NOMO-1 treated with DMSO at 0.1 percent for 48 hours (cell line): ENCODE measurements at regions not wholly inside any gene's neighbourhood (a gene's known extent, or its start where the extent isn't known, plus 50 kb on each side); places are given as distances from the start of the nearest gene placed in this dataset.
"Not testable (repeated sequence)": the region's sequence is repeated elsewhere in the genome, so short reads cannot be mapped to it uniquely, and the experiment has no call there.

Experiments
- DNase-seq: peaks from one replicate; lab custom pipeline; 2025; ENCODE audit not compliant: unreplicated experiment; lab: John Stamatoyannopoulos, UW

DNA sequence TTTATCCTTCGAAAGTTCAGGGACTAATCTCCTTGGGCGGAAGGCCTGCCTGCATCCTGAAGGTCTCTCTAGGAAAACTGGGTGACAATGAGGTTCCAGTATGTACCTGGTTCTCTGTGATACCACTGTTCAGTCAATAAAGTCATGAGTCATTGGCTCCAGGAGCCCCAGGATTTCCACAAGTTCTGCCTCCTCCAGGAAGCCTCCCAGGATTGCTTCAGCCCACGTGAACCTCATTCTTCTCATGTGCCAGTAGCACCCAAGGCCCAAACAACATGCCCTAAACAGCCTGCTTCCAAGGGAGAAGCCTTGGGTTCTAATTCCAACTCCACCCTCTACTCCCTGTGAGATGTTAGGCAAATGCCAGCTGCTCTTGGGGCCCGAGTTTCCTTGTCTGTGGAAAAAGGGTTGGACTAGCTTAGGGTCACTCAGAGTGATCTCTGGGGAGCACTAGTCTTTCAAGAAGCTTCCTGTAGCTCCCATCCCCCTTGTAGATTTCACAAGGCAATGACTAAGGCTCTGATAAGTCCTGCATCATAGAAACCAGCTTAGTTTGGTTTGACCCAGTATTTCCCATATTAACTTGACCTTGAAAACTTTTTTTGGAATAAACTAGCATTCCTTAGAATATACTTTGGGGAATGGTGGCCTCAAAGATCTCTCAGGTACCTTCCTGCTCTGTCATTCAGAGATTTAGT, 118.3 kb upstream of the ATP2B2 start:
- no peak for DNase-seq

DNA sequence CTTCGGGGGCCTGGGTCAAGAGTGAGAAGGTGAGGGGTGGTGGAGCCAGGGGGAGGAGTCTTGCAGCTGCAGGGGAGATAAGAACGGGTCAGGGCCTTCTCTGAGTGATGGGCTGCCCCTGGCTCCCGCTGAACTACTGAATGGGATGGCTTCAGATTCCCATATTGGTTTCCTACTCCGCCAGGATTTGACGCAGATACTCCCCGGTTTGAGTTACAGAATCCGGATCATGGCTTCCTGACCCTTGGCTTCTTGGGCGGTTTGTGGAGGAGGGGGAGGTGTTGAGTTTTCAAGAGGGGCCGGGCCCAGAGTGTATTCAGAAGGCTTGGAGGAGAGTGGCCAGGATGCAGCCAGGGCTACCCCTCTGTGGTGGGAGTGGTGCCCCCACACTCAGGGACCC, 119.9 kb upstream of the ATP2B2 start:
- DNase-seq = no peak

DNA sequence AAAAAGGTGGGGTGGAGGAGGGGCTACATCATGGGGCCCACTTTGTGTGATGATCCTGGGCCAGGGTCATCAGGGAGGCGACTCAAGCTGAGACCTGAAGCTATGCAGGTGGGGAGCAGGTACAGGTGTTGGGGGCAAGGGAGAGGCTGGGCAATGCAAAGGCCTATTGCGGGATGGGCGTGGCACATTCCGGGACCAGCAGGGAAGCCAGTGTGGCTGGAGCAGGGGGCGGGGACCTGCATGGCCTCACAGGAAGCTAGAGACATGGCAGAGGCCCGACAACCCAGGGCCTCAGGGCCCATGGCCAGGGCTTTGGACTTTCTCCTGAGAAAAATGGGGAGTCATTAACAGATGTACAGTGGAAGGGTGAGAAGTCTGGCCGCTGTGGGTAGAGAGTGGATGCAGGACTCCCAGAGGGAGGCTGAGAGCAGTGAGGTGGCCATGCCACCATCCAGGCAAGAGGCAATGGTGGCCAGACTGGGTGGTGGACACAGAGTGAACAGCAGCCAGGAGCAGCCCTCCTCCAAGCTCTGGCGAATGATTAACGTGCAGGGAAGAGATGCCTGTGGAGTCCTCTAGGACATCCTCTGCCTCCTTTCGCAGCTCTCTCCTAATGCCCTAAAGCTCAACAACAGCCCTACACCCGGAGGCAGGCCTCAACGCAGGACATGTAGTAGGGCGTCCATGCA, 122.6 kb upstream of the ATP2B2 start:
- no peak for DNase-seq

DNA sequence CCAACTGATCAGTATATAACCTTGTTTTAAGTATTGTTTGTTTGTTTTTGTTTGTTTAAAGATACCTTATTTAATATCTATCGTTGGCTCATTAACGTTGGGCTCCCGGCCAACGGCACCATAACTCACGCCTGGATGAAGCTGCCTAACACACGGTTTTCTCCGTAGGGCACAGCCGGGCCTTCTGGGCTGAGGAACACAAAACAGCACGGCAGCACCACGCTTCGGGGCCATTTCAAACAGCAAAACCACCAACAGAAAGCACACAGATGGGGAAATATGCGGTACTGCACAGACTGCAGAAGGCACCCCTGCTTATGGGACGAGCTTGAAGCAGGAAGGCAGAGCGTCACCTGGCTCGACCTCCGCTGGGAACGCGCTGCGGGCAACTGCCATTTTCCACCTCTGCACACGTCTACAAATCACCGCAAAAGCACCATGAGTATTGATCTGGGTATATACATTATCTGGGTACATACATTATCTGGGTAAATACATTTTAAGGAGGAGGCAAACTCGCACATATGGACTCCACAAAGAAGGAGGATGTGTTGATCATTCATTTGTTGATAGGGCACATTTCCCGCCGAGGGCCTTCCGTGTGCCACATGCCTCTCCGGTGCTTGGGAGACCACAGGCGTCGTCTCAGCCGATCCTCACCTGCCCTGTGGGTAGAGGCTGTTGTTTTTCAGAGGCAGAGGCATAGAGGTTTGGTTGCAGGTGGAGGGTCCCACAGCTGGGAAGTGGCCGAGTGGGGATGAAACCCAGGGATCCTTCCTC, 123.7 kb upstream of the ATP2B2 start:
- no peak for DNase-seq

DNA sequence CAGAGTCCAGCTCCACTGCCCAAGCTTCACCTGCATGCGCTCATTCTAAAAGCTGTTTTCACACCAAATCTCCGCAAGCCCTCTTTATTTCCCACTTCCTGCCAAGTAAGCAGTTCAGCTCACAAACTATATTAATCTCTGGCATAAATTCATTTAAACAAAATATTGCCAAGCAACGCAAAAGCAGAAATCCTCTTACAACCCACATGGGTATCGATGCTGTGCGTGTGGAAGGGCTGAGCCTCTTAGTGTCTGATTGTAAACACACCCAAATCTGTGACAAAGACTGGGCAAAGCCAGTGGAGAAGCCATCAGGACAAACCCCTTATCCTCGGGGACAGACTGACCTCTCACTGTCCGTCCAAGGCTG, 124.3 kb upstream of the ATP2B2 start:
- DNase-seq = no peak

DNA sequence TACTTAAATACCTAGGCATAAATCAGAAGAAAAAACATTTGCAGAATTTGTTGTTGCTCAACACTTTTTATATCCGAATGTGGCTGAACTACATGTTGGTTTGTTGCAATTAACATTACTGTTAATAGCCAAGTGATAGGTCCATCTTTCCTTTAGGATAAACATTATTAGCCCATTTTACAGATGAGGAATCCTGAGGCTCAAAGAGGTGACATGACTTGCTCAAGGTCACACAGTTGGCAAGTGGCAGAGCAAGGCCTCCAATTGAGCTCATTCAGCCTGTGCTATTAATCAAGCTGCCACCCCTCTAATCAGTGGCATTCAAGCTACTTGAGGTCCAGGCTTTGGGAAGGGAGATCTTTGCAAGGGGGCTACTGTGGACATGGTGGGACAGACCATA, 125.8 kb upstream of the ATP2B2 start:
- DNase-seq = no peak

DNA sequence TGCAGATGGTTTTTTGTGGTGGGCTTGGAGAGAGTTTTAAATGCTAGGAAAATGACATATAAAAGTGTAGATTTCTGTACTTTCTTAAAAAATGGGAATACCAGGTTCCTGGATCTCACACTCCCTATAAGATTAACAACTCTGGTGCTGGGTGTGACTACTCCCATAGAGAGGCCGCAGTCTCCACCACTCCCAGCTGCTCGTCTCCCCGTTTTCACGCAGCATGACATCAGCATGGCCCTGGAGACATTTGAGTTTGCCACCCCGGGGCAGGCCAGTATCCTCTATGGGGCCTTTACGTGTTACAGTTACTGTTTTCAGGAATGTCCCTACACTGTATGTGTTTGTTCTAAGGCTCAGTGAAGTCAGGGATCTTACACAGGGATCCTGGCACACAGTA, 126.7 kb upstream of the ATP2B2 start:
- no peak for DNase-seq

DNA sequence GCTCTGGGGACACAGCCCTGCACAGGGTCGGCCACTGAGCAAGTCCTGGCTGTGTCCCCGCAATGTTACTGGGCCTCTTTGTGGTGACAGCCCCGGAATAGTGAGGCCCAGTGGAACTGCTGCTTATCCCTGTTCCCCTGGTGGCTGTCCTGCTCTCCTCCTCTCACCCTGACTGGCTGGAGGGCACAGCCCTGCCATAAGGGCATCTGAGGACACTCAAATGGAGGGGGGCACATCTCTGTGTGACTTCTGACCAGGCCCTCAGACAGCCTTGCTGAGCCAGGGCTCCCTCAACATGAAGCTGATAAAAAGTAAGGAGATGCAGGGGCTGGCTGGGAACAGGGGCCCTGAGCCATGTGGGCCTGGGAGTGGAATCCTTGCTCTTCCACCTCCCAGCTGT, 127.4 kb upstream of the ATP2B2 start:
- no peak for DNase-seq

DNA sequence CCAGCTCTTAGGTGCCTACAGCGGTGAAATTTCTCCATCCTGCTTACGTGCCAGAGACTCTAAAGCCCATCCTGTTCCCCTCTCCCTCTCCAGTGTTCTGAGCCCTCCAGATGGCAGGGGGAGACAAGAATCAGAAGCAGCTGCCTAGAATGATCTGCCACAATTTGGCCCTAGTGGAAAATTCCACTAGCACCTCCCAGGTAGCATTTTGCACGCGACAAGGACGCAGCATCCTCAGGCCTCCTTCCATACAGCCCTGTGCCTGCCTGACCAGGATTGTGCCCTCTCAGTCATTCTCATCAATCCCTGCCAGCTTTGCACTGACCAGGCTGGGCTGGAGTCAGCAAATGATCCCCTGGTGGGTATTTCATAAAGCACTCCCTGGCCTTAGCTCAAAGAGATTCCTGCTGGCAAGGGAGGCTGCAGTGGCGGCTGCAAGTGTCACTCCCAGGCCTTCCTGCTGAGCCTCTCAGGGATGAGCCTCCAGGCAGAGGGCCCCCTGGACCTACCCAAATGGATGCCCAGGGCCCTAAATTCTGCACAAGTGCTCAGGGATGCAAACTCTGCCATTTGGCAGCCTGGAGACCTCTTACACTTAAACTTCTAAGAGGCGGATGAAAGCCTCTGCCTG, 130.2 kb upstream of the ATP2B2 start:
- no peak for DNase-seq

DNA sequence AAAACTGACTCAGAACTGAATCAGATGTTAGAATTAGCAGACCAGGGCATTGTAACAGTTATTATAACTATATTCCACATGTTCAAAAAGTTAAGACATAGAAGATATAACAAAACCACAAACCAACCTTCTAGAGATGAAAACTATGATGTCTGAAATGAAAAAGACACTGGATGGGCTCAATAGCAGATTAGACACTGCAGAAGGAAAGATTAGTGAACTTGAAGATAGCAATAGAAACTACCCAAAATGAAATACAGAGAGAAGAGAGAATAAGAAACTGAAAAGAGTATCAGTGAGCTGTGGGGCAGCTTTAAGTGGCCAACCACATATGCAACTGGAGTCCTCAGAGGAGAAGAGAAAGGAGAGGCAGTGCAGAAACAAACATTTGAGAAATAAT, 132.0 kb upstream of the ATP2B2 start:
- DNase-seq = no peak

DNA sequence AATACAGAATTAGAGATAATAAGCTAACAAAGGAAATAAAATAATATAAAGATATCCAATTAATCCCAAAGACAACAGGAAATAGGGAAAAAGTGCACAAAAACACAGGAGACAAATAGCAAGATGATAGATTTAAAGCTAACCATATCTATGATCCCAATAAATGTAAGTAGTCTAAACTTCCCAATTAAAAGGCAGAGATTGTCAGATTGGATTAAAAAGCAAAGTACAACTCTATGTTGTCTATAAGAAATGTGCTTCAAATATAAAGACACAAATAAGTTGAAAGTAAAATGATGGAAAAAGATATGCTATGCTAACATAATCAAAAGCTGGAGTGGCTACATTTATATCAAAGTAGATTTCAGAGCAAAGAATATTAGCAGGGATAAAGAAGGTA, 133.1 kb upstream of the ATP2B2 start:
- DNase-seq = no peak

DNA sequence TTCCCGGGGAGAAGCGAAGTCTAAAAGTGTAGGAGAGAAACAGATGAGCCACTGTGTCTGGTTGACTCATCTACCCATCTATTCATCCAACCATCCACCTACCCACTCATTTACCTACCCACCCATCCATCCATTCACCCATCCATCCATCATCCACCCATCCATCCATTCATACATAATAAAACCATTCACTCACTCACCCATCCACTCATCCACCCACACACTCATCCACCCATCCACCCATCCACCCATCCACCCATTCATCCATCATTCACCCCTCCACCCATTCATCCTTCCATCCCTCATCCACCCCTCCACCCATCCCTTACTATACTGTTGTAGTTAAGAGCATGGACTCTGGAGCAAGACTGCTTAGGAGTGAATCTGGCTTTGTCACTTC, 136.4 kb upstream of the ATP2B2 start:
- no peak for DNase-seq

DNA sequence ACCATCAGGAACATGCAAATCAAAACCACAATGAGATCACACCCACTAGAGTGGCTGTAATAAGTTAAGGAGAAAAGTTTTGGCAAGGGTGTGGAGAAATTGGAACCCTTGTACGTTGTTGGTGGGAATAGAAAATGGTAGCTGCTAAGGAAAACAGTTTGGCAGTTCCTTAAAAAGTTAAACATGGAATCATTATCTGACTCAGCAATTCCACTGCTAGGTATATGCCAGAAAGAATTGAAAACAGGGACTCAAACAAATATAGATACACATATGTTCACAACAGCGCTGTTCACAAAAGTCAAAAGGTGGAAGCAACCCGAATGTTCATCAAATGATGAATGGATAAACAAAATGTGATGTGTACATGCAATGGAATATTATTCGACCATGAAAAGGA, 138.8 kb upstream of the ATP2B2 start:
- DNase-seq = no peak

DNA sequence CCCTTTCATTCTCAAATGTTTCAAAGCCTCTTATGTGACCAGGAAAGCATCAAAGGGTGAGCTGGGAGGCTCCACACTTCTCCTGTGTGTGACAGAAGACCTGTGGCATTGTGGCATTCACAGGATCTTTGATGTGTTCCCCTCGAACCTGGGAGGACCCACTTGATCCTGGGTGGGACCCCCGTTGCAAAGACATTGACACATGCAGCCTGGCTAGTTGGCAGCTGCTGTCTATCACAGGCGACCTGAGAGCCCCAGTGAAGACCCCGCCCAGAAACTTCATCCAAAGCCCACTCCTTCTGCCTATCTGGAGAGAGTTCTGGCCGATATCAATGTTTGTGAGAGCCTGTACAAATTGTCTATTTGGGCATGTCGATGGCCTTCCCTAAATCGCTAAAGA, 140.4 kb upstream of the ATP2B2 start:
- DNase-seq = no peak

DNA sequence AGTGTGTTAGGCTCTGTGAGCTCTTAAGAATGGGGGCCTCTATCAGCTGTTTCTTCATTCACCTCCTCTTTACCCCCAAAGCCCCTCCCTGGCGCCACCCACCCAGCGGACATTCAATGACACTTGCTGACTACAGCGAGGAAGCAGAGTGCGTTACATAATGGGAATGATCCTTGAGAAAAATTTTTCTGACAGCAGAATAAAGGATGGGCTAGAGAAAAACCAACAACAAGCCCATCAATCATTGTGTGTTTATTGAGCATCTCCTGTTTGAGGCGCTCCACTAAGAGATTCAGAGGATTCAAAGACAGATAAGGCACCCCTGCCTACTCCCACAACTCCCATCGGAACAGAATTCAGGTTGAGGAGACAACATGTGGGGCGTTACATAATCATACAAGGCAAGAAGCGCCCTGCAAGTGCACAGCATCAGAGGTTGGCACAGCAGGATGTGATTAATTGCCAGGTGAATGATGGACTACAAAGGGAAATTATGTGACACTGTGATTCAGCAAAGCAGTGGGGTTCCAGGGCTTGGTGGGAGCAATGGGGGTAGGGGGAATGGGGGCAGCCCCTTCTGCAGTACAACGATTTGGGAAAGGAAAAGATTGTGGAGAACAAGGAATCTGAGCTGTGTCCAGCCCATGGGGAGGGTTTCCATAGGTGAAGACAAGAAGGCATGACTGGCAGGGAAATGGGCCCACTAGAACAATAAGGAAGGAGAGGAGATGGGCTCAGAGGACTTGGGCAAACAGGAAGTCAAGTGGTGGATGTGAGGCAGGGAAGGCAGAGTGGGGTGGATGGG, 141.3 kb upstream of the ATP2B2 start:
- DNase-seq = no peak

DNA sequence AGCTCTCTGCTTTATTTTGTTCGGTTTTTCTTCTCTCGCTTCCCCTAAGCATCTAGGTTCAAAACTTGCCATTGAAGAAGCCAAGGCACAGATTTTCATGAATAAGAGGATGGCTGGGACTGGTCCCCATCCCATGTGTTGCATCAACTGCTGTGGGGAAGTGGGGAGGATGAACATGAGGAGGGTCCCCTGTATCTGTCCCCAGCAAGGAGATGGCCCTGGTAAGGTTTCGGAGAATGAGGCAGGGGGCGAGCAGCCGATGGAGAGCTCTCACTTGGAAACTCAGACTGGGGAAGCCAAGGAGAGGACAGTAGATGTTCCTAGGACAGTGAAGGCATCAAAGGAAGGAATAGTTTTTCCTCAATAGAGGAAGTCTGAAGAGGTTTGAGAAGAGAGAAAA, 142.0 kb upstream of the ATP2B2 start:
- no peak for DNase-seq

DNA sequence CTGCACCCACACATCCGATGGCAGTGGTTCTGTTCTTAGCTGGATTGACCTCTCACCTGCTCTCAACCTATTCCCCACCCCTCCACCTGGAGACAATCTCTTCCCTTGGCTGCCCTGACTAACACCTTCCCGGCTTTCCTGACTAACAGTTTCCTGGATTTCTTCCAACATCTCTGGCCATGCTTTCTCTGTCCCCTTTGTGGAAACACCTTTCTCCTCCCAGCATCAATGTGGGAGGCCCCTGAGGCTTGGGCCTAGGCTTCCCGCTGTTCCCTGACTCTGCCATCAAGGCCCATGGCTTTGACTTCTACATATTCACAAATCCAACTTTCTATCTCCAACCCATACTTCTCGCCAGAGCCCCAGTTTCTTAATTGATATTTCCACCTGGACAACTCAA, 142.8 kb upstream of the ATP2B2 start:
- no peak for DNase-seq

DNA sequence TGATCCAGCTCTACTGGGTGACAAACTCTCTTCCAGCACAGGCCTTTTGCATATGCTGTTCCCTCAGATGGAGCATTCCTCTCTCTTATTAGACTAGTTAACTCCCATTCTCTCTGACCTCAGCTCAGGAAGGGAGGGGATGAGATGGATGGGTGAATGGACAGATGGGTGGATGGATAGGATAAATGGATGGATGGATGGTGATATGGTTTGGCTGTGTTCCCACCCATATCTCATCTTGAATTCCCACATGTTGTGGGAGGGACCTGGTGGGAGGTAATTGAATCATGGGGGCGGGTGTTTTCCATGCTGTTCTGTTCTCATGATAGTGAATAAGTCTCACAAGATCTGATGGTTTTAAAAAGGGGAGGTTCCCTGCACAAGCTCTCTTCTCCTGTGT, 144.1 kb upstream of the ATP2B2 start:
- not testable (repeated sequence) for DNase-seq

DNA sequence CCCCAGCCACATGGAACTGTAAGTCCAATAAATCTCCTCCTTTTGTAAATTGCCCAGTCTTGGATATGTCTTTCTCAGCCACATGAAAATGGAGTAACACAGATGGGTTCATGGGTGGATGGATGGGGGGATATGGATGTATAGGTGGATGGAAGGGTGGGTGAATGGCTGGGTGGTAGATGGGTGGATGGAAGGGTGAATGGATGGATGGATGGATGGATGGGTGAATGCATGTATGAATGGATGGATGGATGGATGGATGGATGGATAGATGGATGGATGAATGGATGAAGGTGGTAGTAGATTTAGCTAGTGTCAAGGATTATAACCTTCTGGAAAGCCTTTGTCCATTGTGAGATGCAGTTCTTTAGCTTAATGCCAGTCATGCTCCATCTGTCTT, 146.1 kb upstream of the ATP2B2 start:
- no peak for DNase-seq

DNA sequence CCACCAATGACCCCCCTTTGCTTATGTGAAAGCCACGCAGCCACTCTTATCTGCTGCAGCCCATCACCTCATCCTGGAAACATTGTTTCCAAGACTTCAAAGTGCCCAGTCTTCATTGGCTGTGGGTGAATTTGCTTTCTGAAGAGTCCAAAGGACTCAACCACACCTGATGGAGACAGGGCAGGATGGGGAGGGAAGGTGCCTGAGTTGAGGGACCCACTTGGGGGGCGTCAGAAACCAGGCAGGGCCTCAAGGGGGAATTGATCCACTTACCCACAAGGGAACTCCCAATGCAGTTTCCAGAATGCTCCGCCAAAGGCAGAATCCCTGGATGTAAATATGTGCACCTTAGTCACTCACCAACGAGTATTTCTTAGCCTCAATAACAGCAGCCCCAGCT, 147.9 kb upstream of the ATP2B2 start:
- no peak for DNase-seq
